GM12891 (cell line): ENCODE measurements at regions not wholly inside any gene's neighbourhood (a gene's known extent, or its start where the extent isn't known, plus 50 kb on each side); places are given as distances from the start of the nearest gene placed in this dataset.

Experiments
- DNase-seq: peaks from one replicate; pipeline ENCODE4 v3.0.0; 2011; ENCODE audit warnings: low spot score; ENCODE audit not compliant: insufficient read length
- FAIRE-seq: peaks from 2 replicates; lab custom pipeline; 2011; peaks lifted over from hg19 to GRCh38; lab: Jason Lieb, UNC
- PAX5 ChIP-seq: IDR thresholded peaks from 2 replicates; pipeline ENCODE4 v1.6.1; 2011; ENCODE audit warnings: low read length, moderate library complexity, mild to moderate bottlenecking; ENCODE audit not compliant: insufficient read depth, severe bottlenecking
- POLR2A ChIP-seq: IDR thresholded peaks from 2 replicates; pipeline ENCODE4 v1.6.1; 2011; ENCODE audit warnings: low read depth, low read length, control low read depth
- POLR2AphosphoS5 ChIP-seq: IDR thresholded peaks from 2 replicates; pipeline ENCODE4 v1.6.1; 2011; ENCODE audit warnings: low read depth, low read length, control low read depth
- POU2F2 ChIP-seq: IDR thresholded peaks from 2 replicates; pipeline ENCODE4 v1.6.1; 2011; ENCODE audit warnings: low read depth, mild to moderate bottlenecking, control low read depth, low read length, moderate library complexity
- SPI1 ChIP-seq: IDR thresholded peaks from 2 replicates; pipeline ENCODE4 v1.6.1; 2011; ENCODE audit warnings: low read depth, low read length, control low read depth
- TAF1 ChIP-seq: IDR thresholded peaks from 2 replicates; pipeline ENCODE4 v1.6.1; 2011; ENCODE audit warnings: low read depth, low read length, control low read depth

DNA sequence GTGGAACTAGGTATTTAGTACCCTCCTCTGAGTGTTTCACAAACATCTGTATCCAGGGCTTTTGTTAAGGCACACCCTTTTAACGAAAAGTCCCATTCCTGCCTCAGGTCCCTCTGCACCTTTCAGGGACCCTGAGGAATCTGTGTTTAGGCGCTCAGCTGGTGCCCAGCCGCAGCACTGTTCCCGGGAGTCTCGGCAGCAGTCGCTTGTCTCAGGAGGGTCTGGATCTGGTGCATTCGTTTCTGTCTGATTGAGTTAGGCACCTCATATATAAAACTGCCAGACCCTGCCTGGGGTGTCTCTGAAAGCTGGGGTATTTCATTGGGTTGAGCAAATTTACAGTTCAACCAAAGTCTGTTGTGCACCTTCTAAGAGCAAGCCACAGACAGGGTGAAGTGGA, 162.8 kb upstream of the TOPAZ1 start:
- TF ChIP-seq POU2F2 (no peak), SPI1 (no peak), TAF1 (no peak), PAX5 (no peak), POLR2A (no peak), POLR2AphosphoS5 (no peak)
- DNase-seq = no peak
- no peak for FAIRE-seq

- TF ChIP-seq POU2F2 = no peak
- no peak for TF ChIP-seq POLR2AphosphoS5
- no peak for TF ChIP-seq TAF1
- TF ChIP-seq PAX5 = no peak
- TF ChIP-seq SPI1 = no peak
- TF ChIP-seq POLR2A = no peak
- DNase-seq (no peak), FAIRE-seq (no peak)
These were observed 161.8 kb upstream of the TOPAZ1 start for GRCh38 chr3:44079916-44080315.

DNA sequence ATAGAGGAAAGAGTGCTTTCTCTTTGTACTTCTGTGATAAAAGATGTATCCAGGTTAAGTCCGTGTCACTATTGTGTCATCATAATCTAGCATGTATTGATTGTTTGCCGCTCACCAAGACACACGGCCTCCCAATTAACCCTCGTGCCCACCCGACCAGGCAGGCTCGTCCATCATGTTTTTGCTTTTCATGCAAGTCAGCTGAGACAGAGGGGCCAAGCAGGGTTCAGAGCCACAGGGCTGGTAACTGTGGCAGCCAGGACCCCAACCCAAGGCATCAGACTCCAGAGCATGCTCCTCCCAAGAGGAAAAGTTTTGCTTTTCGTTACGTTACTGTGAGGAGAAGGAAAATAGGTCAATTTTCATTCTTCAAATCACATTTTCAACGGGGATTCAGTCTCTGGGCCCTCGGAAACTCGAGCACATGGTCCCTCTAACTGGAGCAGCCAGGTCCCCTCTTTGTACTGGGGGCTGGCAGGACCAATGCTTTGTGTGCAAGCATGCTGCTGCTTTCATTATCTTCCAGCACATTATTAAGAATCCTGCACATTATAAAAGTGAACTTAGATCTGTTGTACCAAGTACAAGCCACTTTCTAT, 161.1 kb upstream of the TOPAZ1 start:
- TF ChIP-seq POU2F2 = no peak
- no peak for TF ChIP-seq PAX5
- no peak for TF ChIP-seq TAF1
- TF ChIP-seq SPI1 = no peak
- no peak for TF ChIP-seq POLR2AphosphoS5
- FAIRE-seq (no peak), DNase-seq (no peak)

DNA sequence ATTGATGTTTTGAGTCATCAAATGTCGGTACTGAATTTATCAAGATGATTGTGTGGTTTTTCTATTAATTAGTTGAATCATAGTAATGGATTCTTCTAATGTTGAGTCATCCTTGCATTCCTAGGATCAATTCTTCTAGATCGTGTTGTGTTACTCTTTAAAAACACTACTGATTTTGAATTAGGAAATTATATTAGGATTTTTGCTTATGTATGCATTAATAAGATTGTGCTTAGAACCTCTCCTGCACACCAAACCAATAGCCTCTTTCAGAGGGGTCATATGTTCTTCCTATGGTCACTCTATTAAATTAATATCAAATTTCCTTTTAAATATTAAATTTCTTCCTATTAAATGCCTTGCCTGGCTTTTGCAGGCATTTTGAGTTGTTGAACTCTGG, 151.7 kb upstream of the TOPAZ1 start:
- FAIRE-seq (no peak), DNase-seq (no peak)
- TF ChIP-seq POLR2A (no peak), TAF1 (no peak), SPI1 (no peak), POU2F2 (no peak), POLR2AphosphoS5 (no peak), PAX5 (no peak)

DNA sequence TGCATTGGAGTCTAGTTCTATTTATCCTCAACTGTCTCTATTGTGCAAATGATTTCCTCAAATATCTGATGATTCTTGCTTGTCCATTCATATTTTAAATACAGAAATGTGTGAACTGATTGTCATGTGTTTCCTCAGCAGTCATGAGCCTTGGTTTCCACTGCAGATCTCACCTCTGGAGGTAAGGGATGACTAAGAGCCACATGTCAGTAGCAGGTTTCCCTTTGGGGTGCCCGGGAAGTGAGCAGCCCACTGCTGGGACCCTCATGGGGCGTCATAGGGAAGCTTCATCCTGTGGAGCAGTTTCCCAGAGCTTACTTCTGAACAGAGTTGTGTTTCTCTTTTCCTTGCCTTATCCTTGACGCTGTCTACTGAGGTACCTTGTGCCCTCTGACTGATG, 149.2 kb upstream of the TOPAZ1 start:
- TF ChIP-seq POU2F2 = no peak
- TF ChIP-seq SPI1 = no peak
- TF ChIP-seq POLR2A = no peak
- no peak for TF ChIP-seq TAF1
- no peak for TF ChIP-seq PAX5
- no peak for TF ChIP-seq POLR2AphosphoS5
- FAIRE-seq = no peak

GRCh38 chr3:44093531-44093930, 148.2 kb upstream of the TOPAZ1 start:
- FAIRE-seq = no peak
- TF ChIP-seq POLR2AphosphoS5 (no peak), POLR2A (no peak), SPI1 (no peak), PAX5 (no peak), TAF1 (no peak), POU2F2 (no peak)
- DNase-seq = no peak

More for the DNA sequence above, 149.2 kb upstream of the TOPAZ1 start:
- no peak for DNase-seq

DNA sequence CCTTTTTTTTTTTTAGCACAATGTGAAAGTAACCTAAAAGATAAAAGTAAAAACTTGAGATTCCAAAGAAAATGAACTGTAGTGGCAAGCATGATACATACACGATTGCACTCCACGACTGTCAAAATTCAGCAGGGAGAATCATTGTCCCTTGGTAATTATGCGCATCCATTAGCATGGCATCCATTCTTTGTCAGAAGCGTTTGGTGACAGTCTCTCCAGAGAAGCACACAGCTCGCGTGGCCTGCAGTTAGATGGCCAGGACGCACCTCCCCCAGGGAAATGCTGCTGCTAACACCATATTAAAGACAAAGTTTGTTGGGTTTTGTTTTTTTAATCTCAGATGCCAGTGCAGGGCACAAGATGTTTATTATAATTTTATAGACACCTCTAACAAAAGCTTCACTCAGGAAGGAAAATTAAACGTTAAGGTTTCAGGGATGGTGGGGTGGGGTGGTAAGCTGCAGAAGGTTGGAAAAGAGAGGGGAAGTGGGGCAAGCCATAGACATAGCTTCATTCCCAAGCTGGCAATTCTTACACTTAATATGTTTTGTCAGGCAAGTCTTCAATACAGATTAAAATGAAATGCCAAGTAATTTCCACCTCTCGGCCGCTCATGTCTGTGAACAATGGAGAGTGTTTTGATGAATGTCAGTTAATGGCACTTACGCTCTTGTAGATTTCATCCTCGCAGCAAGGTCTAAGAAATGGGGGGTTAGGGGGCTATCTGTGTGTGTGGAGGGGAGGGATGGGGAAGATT, 142.8 kb upstream of the TOPAZ1 start:
- DNase-seq = no peak
- no peak for TF ChIP-seq POLR2AphosphoS5
- TF ChIP-seq PAX5 = no peak
- TF ChIP-seq SPI1 = no peak
- TF ChIP-seq POU2F2 = no peak
- TF ChIP-seq TAF1 = no peak
- TF ChIP-seq POLR2A = no peak
- FAIRE-seq = no peak

- TF ChIP-seq POLR2A (no peak), POU2F2 (no peak), POLR2AphosphoS5 (no peak), SPI1 (no peak), PAX5 (no peak), TAF1 (no peak)
- no peak for DNase-seq
- FAIRE-seq = no peak
These were observed 142.0 kb upstream of the TOPAZ1 start for GRCh38 chr3:44099566-44100297.

- FAIRE-seq = no peak
- no peak for DNase-seq
- TF ChIP-seq PAX5 = no peak
- no peak for TF ChIP-seq TAF1
- no peak for TF ChIP-seq POLR2A
- no peak for TF ChIP-seq POLR2AphosphoS5
- TF ChIP-seq POU2F2 = no peak
- no peak for TF ChIP-seq SPI1
These were observed 141.4 kb upstream of the TOPAZ1 start for GRCh38 chr3:44100298-44100695.

DNA sequence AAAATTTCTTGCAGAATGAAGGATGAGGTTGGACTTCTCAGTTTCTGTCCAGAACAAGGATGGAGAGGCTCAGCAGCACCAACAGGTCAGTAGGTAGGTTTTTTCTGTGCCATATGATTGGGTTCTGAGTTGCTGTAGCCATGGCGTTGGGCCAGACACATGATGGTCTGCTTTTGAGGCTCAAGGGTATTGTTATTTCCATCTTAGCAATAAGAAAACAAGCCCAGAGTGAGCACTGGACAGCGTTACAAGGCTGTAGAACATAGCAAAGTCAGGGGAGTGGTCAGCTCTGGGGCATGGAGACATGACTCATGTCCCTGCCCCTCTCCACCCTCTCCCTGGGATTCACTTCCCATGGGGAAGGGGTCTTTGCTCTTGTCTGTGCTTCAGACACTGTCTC, 137.6 kb upstream of the TOPAZ1 start:
- DNase-seq (no peak), FAIRE-seq (no peak)
- TF ChIP-seq POU2F2 (no peak), SPI1 (no peak), PAX5 (no peak), POLR2A (no peak), TAF1 (no peak), POLR2AphosphoS5 (no peak)
